ENCODE measurements at regions not wholly inside any gene's neighbourhood (a gene's known extent, or its start where the extent isn't known, plus 50 kb on each side); places are given as distances from the start of the nearest gene placed in this dataset.

- DNase-seq (ENCODE audit: low spot score), result no peak
Observed at GRCh38 chr3:73706771-73707170, 82.0 kb upstream of the PDZRN3 start.

DNA sequence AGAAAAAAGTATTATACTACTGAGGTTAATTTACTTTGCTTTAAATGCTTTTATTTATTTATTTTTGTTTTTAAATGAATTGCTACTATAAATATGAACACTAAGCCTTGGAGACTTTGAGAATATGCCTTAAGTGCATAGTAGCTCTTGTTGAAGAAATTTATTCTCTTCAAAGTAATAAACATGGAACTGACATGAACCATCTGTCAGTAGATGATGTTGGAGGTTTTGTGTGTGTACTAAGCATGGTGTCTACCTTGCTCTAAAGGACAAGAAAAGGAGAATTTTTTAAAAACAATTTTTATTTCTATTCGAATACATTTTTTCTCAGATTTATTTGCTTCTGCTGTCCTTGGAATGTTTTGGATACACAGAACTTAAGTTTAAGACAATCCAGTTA, 81.1 kb upstream of the PDZRN3 start:
- DNase-seq (ENCODE audit: low spot score), result no peak

GRCh38 chr3:73699327-73699726, 74.6 kb upstream of the PDZRN3 start:
- no peak for DNase-seq (ENCODE audit: low spot score)

DNA sequence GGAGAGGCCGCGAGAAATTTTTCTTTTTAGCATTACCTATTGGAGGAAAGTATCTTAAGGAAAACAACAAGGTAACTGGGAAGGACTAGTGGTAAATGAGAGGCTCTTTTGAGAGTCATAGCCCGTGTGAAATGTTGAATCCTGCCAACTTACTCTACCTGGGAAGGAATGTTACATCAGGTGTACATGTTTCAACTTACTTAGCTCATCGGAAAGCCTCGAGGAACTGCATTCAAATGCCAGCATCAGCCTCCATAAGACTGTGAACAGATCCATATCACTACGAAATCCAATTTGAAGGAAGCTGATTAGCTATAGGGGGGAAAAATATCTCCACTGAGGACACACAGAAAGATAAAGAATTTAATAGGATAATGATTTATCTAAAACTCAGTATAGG, 72.3 kb upstream of the PDZRN3 start:
- no peak for DNase-seq (ENCODE audit: low spot score)

DNA sequence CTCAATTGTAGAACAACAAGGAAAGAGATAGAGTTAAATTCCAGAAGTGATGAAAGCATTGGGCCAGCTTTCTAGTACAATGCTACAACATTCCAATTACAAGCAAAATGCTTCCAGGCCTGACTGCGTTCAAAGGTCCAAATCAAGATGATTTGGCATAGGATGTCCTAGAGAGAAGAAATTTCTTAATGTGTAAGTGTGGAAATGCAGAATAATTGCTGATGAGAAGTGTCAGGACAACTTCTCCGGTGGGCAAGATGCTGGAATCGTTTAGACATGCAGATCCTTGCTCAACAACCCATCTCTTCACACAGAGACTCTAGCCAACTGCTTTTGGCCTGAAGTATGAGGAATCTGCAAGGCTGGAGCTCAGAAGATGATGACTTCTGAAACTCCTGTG, 71.1 kb upstream of the PDZRN3 start:
- no peak for DNase-seq (ENCODE audit: low spot score)

DNA sequence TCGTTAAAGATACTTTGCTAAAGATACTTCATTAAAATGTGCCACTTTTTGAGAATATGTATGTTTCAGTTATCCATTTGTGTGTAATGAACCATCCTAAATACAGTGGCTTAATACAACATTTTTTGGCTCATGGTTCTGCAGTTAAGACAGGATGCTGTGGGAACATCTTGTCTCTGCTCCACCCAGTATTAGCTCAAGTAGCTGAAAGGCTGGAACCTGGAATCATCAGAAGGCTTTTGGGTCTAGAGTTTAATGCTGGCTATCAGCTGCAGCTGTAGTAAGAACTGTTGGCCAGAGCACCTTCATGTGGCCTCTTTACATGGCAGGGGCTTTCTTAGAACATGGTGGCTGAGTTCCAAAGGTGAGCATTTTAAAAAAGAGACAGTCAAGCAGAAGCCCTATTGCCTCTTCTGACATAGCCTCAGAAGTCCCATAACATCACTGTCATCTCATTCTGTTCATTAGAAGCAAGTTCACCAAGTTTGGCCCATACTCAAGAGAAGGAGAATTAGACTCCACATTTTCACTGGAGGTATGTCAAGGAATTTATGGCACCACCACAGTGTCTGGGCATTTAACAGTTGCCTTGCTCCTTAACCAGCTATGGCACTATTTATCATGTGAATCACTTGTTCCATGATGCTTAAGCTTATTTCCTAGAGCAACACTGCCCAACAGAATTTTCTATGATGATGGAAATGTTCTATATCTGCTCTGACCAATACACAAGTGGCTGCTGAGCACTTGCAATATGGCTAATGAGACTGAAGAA, 70.4 kb upstream of the PDZRN3 start:
- DNase-seq (ENCODE audit: low spot score), result no peak

DNA sequence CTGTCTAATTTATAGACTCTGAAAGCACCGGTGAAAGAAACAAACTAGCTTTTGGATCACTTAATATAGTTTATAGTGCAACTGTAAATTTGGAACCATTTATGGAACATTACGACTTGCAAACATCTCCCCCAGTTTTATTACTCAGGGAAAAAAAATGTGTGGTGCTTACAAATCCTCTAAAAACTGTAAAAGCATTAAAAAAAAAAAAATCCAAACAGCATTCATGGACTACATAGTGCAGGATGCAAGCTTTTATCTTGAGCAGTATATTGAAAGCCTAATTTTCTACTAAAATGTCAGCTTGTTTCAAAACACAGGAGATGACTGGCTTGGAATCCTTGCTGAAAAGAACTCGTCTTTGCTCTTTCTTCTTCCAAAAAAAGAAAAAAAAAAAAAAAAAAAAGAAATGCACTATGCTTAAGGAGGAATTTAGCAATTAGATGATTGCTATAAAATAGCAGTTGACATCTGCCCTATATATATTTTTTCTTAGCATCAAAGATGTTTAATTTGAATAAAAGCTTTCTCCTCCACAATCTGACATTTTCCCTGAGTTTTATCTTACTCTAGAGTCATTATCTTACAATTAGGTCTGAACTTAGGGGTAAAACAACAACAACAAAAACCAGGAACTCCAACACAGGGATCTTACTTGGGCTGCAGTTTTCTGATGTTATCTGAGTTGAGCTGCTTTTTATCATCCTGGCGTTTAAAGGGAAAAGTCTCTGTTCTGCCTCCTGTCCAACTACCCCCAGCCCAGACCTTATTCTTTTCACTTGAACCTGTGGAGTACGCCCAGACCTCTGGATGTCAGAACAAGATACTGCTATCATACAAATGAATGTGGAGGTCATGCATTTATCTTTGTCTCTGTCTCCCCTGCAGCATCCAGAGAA, 62.6 kb upstream of the PDZRN3 start:
- DNase-seq (ENCODE audit: low spot score), result no peak

- no peak for DNase-seq (ENCODE audit: low spot score)
Observed at GRCh38 chr3:73685061-73685460, 60.3 kb upstream of the PDZRN3 start.

GRCh38 chr3:73683706-73684105, 59.0 kb upstream of the PDZRN3 start:
- no peak for DNase-seq (ENCODE audit: low spot score)

DNA sequence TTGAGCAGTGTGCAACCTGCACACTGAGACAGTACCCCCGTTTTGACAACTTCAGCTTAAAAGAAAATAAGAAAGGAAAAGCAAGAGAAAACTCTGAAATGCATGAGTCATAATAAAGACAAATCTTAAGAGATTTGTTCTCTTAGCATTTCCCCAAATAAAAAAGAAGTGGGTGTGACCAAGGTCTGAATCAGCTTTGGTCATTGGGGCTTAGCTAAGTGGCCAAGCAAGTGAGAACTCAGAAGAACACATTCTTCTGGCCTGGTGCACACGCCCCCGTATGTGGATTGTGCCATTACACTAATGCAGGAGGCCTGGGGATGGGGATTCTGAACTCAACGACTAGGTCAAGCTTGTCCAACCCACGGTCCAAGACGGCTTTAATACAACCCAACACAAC, 56.9 kb upstream of the PDZRN3 start:
- no peak for DNase-seq (ENCODE audit: low spot score)

GRCh38 chr3:73681198-73681597, 56.5 kb upstream of the PDZRN3 start:
- DNase-seq (ENCODE audit: low spot score), result no peak

DNA sequence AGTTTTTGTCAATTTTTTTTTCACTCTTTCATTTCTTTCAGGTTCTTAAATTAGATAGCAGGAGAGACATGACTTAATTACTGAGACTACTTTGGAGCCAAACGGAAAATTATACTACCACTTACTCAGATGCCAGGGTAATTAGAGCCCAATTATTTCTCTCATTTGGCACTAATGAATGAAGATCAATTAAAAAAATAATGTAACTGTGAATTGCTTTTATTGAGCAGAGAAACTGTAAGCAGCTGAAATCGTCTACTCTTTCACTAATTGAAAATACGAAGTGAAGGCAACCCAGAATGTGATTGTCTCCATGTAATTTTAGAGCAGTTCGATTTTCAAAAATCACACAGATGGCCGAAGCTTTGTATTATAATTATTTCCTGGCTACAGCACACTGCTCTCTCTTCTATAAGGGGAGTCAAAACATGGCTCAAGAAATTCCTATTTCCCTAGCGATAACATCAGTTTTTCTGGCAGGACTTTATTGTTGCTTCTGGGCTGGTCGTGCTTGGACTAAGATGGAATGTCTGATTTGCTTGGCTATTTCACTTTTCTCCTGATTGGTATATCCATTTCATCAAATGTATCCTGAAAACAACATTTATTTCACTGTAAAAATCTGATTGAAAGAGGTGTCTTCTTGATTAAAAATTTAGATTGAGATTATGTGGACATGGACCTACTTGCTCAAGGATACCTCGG, 55.8 kb upstream of the PDZRN3 start:
- DNase-seq (ENCODE audit: low spot score), result no peak

DNA sequence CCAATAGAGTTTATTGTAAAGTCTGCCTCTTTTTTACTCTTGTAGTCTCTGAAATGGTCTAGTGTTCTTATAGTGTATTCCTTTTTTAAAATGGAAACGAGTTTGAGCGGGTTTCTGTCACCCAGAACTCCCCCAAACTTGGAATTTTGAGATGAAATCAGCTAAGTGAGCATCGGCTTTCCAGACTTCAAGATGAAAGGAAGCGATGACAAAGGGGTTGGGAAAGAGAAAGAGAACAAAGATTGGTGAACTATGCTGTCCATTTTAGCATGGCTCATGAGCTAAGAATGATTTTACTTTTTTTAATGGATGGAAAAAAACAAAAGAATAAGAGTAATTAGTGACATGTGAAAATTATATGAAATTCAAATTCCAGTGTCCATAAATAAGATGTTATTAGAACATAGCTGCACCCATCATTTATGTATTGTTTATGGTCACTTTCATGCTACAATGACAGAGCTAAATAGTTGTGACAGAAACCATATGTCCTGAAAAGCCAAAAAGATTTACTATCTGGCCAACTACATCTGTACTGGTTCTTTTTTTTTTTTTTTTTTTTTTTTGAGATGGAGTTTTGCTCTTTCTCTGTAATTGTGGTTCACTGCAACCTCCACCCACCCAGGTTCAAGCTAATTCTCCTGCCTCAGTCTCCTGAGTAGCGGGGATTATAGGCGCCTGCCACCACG, 52.7 kb upstream of the PDZRN3 start:
- DNase-seq (ENCODE audit: low spot score), result no peak
